IPS-18c (cell line): ENCODE measurements at regions not wholly inside any gene's neighbourhood (a gene's known extent, or its start where the extent isn't known, plus 50 kb on each side); places are given as distances from the start of the nearest gene placed in this dataset.

ENCODE experiments used
- H3K4me3 ChIP-seq: 2 replicates; pipeline ENCODE4 v1.7.0; 2013; ENCODE audit warnings: low read depth, mild to moderate bottlenecking, low read length, moderate library complexity; ENCODE audit not compliant: insufficient read depth
- H3K9me3 ChIP-seq: one replicate; pipeline ENCODE4 v1.6.1; 2013; ENCODE audit warnings: mild to moderate bottlenecking, low read length, moderate library complexity; ENCODE audit not compliant: control insufficient read depth, insufficient read depth

DNA sequence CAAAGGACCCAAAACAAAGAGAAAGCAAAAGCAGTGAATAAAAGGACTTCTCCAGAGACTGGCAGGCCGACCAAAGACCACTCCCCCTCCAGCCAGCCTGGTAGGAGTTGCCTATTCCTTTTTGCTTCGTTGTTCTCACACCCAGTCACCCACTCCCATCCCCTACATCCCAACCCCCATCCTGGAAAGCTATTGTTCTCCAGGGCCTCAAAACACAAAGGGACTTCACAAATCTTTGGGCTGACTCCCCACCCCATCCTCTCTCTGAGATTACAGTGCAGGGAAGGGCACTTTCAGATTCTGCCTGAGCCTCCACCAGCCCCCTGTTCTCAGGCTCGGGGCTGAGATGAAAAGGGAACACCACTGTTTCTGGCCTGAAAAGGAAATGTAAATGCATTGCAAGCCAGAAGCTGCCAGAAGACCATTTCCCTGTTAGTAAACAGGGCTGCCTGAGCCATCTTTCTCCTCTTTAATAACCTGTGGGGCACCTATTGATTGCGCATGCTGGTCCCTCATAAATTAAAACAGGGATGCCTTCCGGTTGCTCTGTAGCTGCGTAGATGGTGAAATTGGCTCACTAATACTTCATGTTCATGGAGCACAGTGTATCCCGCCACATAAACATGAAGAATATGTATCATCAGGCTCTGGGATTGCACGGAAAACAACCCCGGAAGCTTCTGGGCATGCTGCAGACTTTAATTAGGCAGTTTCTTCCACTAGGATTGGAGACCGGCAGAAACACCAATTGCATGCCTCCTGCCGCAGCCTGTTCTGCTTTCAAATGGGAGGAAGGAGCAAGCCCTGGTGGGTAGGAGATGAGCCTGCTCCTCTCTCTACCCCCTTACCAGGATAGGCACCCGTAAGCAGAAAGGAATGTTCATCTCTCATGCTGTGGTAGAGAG is 130.3 kb upstream of the FUT8 start:
- Histone ChIP-seq H3K9me3 (no peaks in the 10 kb centered on the region), H3K4me3 (no peak overlapping the region)

GRCh38 chr14:65282896-65283253 is 129.7 kb upstream of the FUT8 start:
- no peaks in the 10 kb centered on the region for H3K9me3 ChIP-seq
- H3K4me3 ChIP-seq: no peak overlapping the region

- no peaks in the 10 kb centered on the region for H3K9me3 ChIP-seq
- H3K4me3 ChIP-seq: no peak overlapping the region
Observed at GRCh38 chr14:65286443-65286842, 126.1 kb upstream of the FUT8 start.

- Histone ChIP-seq H3K9me3 (no peaks in the 10 kb centered on the region), H3K4me3 (no peak overlapping the region)
Observed at GRCh38 chr14:65287264-65288131, 125.0 kb upstream of the FUT8 start.

GRCh38 chr14:65290830-65291229 is 121.7 kb upstream of the FUT8 start:
- H3K4me3 ChIP-seq: no peak overlapping the region
- no peaks in the 10 kb centered on the region for H3K9me3 ChIP-seq

- no peaks in the 10 kb centered on the region for H3K9me3 ChIP-seq
- H3K4me3 ChIP-seq: no peak overlapping the region; the same call in 1 of the 2 replicates
Observed at GRCh38 chr14:65291531-65291930, 121.0 kb upstream of the FUT8 start.

GRCh38 chr14:65294816-65295215 is 117.7 kb upstream of the FUT8 start:
- Histone ChIP-seq H3K9me3 (no peaks in the 10 kb centered on the region), H3K4me3 (no peak overlapping the region)

DNA sequence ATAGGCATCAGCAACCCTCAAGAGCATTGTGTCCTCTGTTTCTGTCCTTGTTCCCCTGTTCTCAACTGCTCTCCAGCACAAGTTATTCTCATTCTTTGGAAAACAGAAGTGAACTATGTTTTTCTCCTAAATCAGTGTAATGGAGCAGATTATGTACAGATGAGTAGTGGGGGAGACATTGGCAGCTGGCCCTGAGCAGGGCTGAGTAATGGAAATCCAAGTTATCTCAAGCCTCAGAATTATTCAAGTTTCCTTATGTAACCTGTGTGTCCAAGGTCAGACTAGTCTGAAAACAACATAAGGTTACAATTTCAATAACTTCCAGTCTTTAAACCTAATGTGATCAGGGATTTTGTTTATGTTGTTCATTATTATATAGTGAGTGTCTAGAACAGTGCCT is 116.1 kb upstream of the FUT8 start:
- no peaks in the 10 kb centered on the region for H3K9me3 ChIP-seq
- H3K4me3 ChIP-seq: no peak overlapping the region

DNA sequence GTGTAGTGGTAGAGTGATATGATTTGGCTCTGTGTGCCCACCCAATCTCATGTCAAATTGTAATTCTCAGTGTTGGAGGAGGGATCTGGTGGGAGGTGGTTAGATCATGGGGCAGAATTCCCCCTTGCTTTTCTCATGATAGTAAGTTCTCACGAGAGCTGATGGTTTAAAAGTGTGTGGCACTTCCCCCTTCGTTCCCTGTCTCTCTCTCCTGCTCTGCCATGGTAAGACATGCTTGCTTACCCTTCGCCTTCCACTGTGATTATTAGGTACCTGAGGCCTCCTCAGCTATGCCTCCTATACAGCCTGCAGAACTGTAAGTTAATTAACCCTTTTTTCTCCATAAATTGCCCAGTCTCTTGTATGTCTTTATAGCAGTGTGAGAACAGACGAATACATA is 115.7 kb upstream of the FUT8 start:
- no peaks in the 10 kb centered on the region for H3K9me3 ChIP-seq
- no peak overlapping the region for H3K4me3 ChIP-seq

- Histone ChIP-seq H3K9me3 (no peaks in the 10 kb centered on the region), H3K4me3 (no peak overlapping the region)
Observed at GRCh38 chr14:65297744-65298143, 114.8 kb upstream of the FUT8 start.

- Histone ChIP-seq H3K9me3 (no peaks in the 10 kb centered on the region), H3K4me3 (no peak overlapping the region)
Observed at GRCh38 chr14:65299826-65300225, 112.7 kb upstream of the FUT8 start.

- H3K4me3 ChIP-seq: no peak overlapping the region
- no peaks in the 10 kb centered on the region for H3K9me3 ChIP-seq
Observed at GRCh38 chr14:65301862-65302539, 110.5 kb upstream of the FUT8 start.

DNA sequence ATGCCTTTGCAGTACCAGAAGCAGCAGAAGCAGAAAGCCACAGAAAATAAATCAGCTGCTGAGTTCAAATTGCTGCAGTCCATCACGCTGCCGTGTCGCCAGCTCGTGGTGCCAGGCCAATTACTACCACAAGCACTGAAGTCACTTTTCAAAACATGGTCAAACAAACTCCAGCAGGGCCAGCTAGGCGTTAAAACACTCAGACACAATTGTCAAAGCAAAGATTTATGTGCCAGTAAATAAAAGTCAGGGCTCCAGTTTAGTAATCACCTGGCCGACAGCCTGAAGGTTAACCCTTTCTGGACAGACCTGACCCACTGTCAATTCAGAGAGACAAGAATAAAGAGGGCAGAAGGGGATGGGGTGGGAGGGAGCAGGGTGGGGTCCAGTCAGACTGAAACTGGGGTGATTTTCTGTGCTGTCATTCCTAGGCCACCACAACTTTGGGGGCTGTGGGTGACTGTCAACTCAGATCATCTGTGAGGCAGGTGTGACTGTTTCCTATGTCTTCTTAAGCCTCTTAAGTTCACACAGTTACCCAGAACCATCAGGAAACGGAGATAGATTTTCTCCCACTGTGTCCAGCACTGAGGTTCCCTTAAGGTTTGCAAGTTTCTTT is 109.8 kb upstream of the FUT8 start:
- Histone ChIP-seq H3K4me3 (no peak overlapping the region), H3K9me3 (no peaks in the 10 kb centered on the region)

- Histone ChIP-seq H3K4me3 (no peak overlapping the region), H3K9me3 (no peaks in the 10 kb centered on the region)
Observed at GRCh38 chr14:65303190-65303898, 109.2 kb upstream of the FUT8 start.

- Histone ChIP-seq H3K4me3 (no peak overlapping the region), H3K9me3 (no peaks in the 10 kb centered on the region)
Observed at GRCh38 chr14:65303899-65304222, 108.7 kb upstream of the FUT8 start.

- no peaks in the 10 kb centered on the region for H3K9me3 ChIP-seq
- H3K4me3 ChIP-seq: no peak overlapping the region
Observed at GRCh38 chr14:65304239-65304638, 108.3 kb upstream of the FUT8 start.

GRCh38 chr14:65304963-65305362 is 107.6 kb upstream of the FUT8 start:
- H3K4me3 ChIP-seq: no peak overlapping the region
- no peaks in the 10 kb centered on the region for H3K9me3 ChIP-seq
